ENCODE measurements at regions not wholly inside any gene's neighbourhood (a gene's known extent, or its start where the extent isn't known, plus 50 kb on each side); places are given as distances from the start of the nearest gene placed in this dataset.

- H3K4me1 Mint-ChIP-seq = no peaks in the 10 kb centered on the region
- peaks cover 37% of the 10 kb centered on the region for H3K27me3 Mint-ChIP-seq (ENCODE audit: low read depth, poor library complexity)
- no peaks in the 10 kb centered on the region for H3K9me3 Mint-ChIP-seq
- H3K36me3 Mint-ChIP-seq (ENCODE audit: low read depth) = no peaks in the 10 kb centered on the region
- DNase-seq = peak; percentile 63
- H3K4me3 Mint-ChIP-seq = no peak overlapping the region
- H3K27ac Mint-ChIP-seq = no peak overlapping the region
- no peak for TF ChIP-seq CTCF (IDR thresholded peaks at IDR 0.05)
Measured at GRCh38 chr12:118866346-118866745, 115.0 kb upstream of the SRRM4 start.

GRCh38 chr12:118870551-118870950 is 110.8 kb upstream of the SRRM4 start:
- TF ChIP-seq CTCF (IDR thresholded peaks at IDR 0.05) = no peak
- H3K4me1 Mint-ChIP-seq = peaks cover 6% of the 10 kb centered on the region
- H3K27ac Mint-ChIP-seq = no peak overlapping the region
- H3K36me3 Mint-ChIP-seq (ENCODE audit: low read depth) = no peaks in the 10 kb centered on the region
- H3K9me3 Mint-ChIP-seq = no peaks in the 10 kb centered on the region
- peaks cover 43% of the 10 kb centered on the region for H3K27me3 Mint-ChIP-seq (ENCODE audit: low read depth, poor library complexity)
- no peak overlapping the region for H3K4me3 Mint-ChIP-seq
- no peak for DNase-seq

- no peaks in the 10 kb centered on the region for H3K36me3 Mint-ChIP-seq (ENCODE audit: low read depth)
- H3K4me1 Mint-ChIP-seq = peaks cover 6% of the 10 kb centered on the region
- DNase-seq = peak; percentile 31
- no peak overlapping the region for H3K4me3 Mint-ChIP-seq
- no peak for TF ChIP-seq CTCF (IDR thresholded peaks at IDR 0.05)
- H3K9me3 Mint-ChIP-seq = no peaks in the 10 kb centered on the region
- no peak overlapping the region for H3K27ac Mint-ChIP-seq
- H3K27me3 Mint-ChIP-seq (ENCODE audit: low read depth, poor library complexity) = peaks cover 27% of the 10 kb centered on the region
Measured at GRCh38 chr12:118874698-118875548, 106.4 kb upstream of the SRRM4 start.

- H3K9me3 Mint-ChIP-seq = no peaks in the 10 kb centered on the region
- peaks cover 6% of the 10 kb centered on the region for H3K27me3 Mint-ChIP-seq (ENCODE audit: low read depth, poor library complexity)
- peak overlapping the region; percentile 12 for H3K27ac Mint-ChIP-seq
- no peaks in the 10 kb centered on the region for H3K36me3 Mint-ChIP-seq (ENCODE audit: low read depth)
- H3K4me1 Mint-ChIP-seq = peaks cover 10% of the 10 kb centered on the region
- no peak overlapping the region for H3K4me3 Mint-ChIP-seq
- peak; percentile 9 for DNase-seq
- TF ChIP-seq CTCF (IDR thresholded peaks at IDR 0.05) = no peak
Measured at GRCh38 chr12:118880720-118881493, 100.4 kb upstream of the SRRM4 start.

- Mint-ChIP-seq H3K4me1 (peaks cover 10% of the 10 kb centered on the region), H3K36me3 (ENCODE audit: low read depth) (no peaks in the 10 kb centered on the region), H3K4me3 (no peak overlapping the region), H3K27me3 (ENCODE audit: low read depth, poor library complexity) (peaks cover 5% of the 10 kb centered on the region), H3K27ac (no peak overlapping the region), H3K9me3 (no peaks in the 10 kb centered on the region)
- TF ChIP-seq CTCF (IDR thresholded peaks at IDR 0.05) = no peak
- DNase-seq = no peak
Measured at GRCh38 chr12:118884226-118884625, 97.1 kb upstream of the SRRM4 start.
